Progenitor cell of endocrine pancreas (in vitro differentiated cells): ENCODE measurements at regions not wholly inside any gene's neighbourhood (a gene's known extent, or its start where the extent isn't known, plus 50 kb on each side); places are given as distances from the start of the nearest gene placed in this dataset.

Experiments used
- DNase-seq: peaks from one replicate; pipeline ENCODE4 v3.0.0; 2021; ENCODE audit warnings: low spot score; ENCODE audit not compliant: unreplicated experiment
- H3K27ac Mint-ChIP-seq: 2 replicates; pipeline ENCODE4 v1.8.0; 2021; ENCODE audit warnings: mild to moderate bottlenecking, moderate library complexity, mixed read lengths
- H3K27me3 Mint-ChIP-seq: 2 replicates; pipeline ENCODE4 v1.8.0; 2021; ENCODE audit warnings: mixed read lengths
- H3K36me3 Mint-ChIP-seq: 2 replicates; pipeline ENCODE4 v1.8.0; 2022; ENCODE audit warnings: mixed read lengths; ENCODE audit not compliant: insufficient read depth
- H3K4me1 Mint-ChIP-seq: 2 replicates; pipeline ENCODE4 v1.8.0; 2021; ENCODE audit warnings: low read depth, mixed read lengths
- H3K4me3 Mint-ChIP-seq: 2 replicates; pipeline ENCODE4 v1.8.0; 2021; ENCODE audit warnings: low read depth, mild to moderate bottlenecking, moderate library complexity, mixed read lengths
- H3K9me3 Mint-ChIP-seq: 2 replicates; pipeline ENCODE4 v1.8.0; 2021; ENCODE audit warnings: low read depth, mixed read lengths
- CTCF ChIP-seq: fragments of 200-600 bp; sonication (generic); IDR thresholded peaks from one replicate; pipeline ENCODE4 v1.5.0; 2021; ENCODE audit warnings: antibody characterized with exemption, mild to moderate bottlenecking; ENCODE audit not compliant: unreplicated experiment

- TF ChIP-seq CTCF, result no peak
- H3K27ac Mint-ChIP-seq, result no peak overlapping the region
- H3K4me3 Mint-ChIP-seq, result no peak overlapping the region
- DNase-seq, result no peak
- no peaks in the 10 kb centered on the region for H3K9me3 Mint-ChIP-seq
- H3K36me3 Mint-ChIP-seq, result no peaks in the 10 kb centered on the region
- H3K27me3 Mint-ChIP-seq, result no peaks in the 10 kb centered on the region
- peaks cover 10% of the 10 kb centered on the region for H3K4me1 Mint-ChIP-seq
Measured at GRCh38 chr2:204362581-204362980, 182.7 kb upstream of the PARD3B start.

- Mint-ChIP-seq H3K36me3 (no peaks in the 10 kb centered on the region), H3K4me1 (peaks cover 9% of the 10 kb centered on the region), H3K9me3 (no peaks in the 10 kb centered on the region), H3K27ac (no peak overlapping the region), H3K4me3 (no peak overlapping the region), H3K27me3 (no peaks in the 10 kb centered on the region)
- DNase-seq, result no peak
- no peak for TF ChIP-seq CTCF
Measured at GRCh38 chr2:204363513-204363912, 181.8 kb upstream of the PARD3B start.

- Mint-ChIP-seq H3K27me3 (no peaks in the 10 kb centered on the region), H3K36me3 (no peaks in the 10 kb centered on the region), H3K9me3 (no peaks in the 10 kb centered on the region), H3K4me3 (no peak overlapping the region), H3K4me1 (peaks cover 5% of the 10 kb centered on the region), H3K27ac (no peak overlapping the region)
- no peak for TF ChIP-seq CTCF
- DNase-seq, result no peak
Measured at GRCh38 chr2:204364860-204365535, 180.3 kb upstream of the PARD3B start.

- Mint-ChIP-seq H3K27ac (no peak overlapping the region), H3K4me3 (no peak overlapping the region), H3K9me3 (no peaks in the 10 kb centered on the region), H3K27me3 (no peaks in the 10 kb centered on the region), H3K36me3 (no peaks in the 10 kb centered on the region), H3K4me1 (peaks cover 10% of the 10 kb centered on the region)
- TF ChIP-seq CTCF, result no peak
- DNase-seq, result no peak
Measured at GRCh38 chr2:204365811-204366210, 179.5 kb upstream of the PARD3B start.

- Mint-ChIP-seq H3K9me3 (no peaks in the 10 kb centered on the region), H3K27ac (no peak overlapping the region), H3K27me3 (no peaks in the 10 kb centered on the region), H3K4me3 (no peak overlapping the region), H3K4me1 (peaks cover 10% of the 10 kb centered on the region), H3K36me3 (no peaks in the 10 kb centered on the region)
- DNase-seq, result no peak
- TF ChIP-seq CTCF, result no peak
Measured at GRCh38 chr2:204367466-204367865, 177.8 kb upstream of the PARD3B start.
